ENCODE measurements at regions not wholly inside any gene's neighbourhood (a gene's known extent, or its start where the extent isn't known, plus 50 kb on each side); places are given as distances from the start of the nearest gene placed in this dataset.

GRCh38 chr17:14514973-14515372, 214.1 kb downstream of the HS3ST3B1 start:
- H3K4me3 ChIP-seq (ENCODE audit: low read depth, low read length) = no peak overlapping the region
- no peak for DNase-seq (ENCODE audit: low read depth)
- no peak for TF ChIP-seq CTCF (IDR thresholded peaks at IDR 0.05; ENCODE audit: control insufficient read depth, extremely low read depth, insufficient read depth)

GRCh38 chr17:14513835-14514234, 213.0 kb downstream of the HS3ST3B1 start:
- no peak for TF ChIP-seq CTCF (IDR thresholded peaks at IDR 0.05; ENCODE audit: control insufficient read depth, extremely low read depth, insufficient read depth)
- no peak for DNase-seq (ENCODE audit: low read depth)
- no peak overlapping the region for H3K4me3 ChIP-seq (ENCODE audit: low read depth, low read length)

- no peak for DNase-seq (ENCODE audit: low read depth)
- no peak overlapping the region for H3K4me3 ChIP-seq (ENCODE audit: low read depth, low read length)
- TF ChIP-seq CTCF (IDR thresholded peaks at IDR 0.05; ENCODE audit: control insufficient read depth, extremely low read depth, insufficient read depth) = no peak
Measured at GRCh38 chr17:14510136-14510535, 209.3 kb downstream of the HS3ST3B1 start.

GRCh38 chr17:14508156-14508555, 207.3 kb downstream of the HS3ST3B1 start:
- no peak overlapping the region for H3K4me3 ChIP-seq (ENCODE audit: low read depth, low read length)
- no peak for TF ChIP-seq CTCF (IDR thresholded peaks at IDR 0.05; ENCODE audit: control insufficient read depth, extremely low read depth, insufficient read depth)
- no peak for DNase-seq (ENCODE audit: low read depth)

- H3K4me3 ChIP-seq (ENCODE audit: low read depth, low read length) = no peak overlapping the region
- no peak for TF ChIP-seq CTCF (IDR thresholded peaks at IDR 0.05; ENCODE audit: control insufficient read depth, extremely low read depth, insufficient read depth)
Measured at GRCh38 chr17:14506364-14506763, 205.5 kb downstream of the HS3ST3B1 start.

GRCh38 chr17:14505606-14506005, 204.7 kb downstream of the HS3ST3B1 start:
- no peak overlapping the region for H3K4me3 ChIP-seq (ENCODE audit: low read depth, low read length)
- no peak for TF ChIP-seq CTCF (IDR thresholded peaks at IDR 0.05; ENCODE audit: control insufficient read depth, extremely low read depth, insufficient read depth)
- DNase-seq (ENCODE audit: low read depth) = no peak

More at GRCh38 chr17:14506364-14506763, 205.5 kb downstream of the HS3ST3B1 start:
- DNase-seq (ENCODE audit: low read depth) = no peak

- DNase-seq (ENCODE audit: low read depth) = no peak
- no peak for TF ChIP-seq CTCF (IDR thresholded peaks at IDR 0.05; ENCODE audit: control insufficient read depth, extremely low read depth, insufficient read depth)
- H3K4me3 ChIP-seq (ENCODE audit: low read depth, low read length) = no peak overlapping the region
Measured at GRCh38 chr17:14499976-14500375, 199.1 kb downstream of the HS3ST3B1 start.
